H1 (cell line): ENCODE measurements at regions not wholly inside any gene's neighbourhood (a gene's known extent, or its start where the extent isn't known, plus 50 kb on each side); places are given as distances from the start of the nearest gene placed in this dataset.

Source experiments
- CTCF ChIA-PET: fragments of 300-600 bp; sonication (Branson Sonifier 250); formaldehyde crosslinking; loops from one replicate; lab custom pipeline; 2021; ENCODE audit not compliant: partially characterized antibody; lab: Charles Lee
- POLR2A ChIA-PET: fragments of 300-600 bp; sonication (Branson Sonifier 250); formaldehyde crosslinking; loops from one replicate; lab custom pipeline; 2021; ENCODE audit warnings: inconsistent platforms; ENCODE audit not compliant: partially characterized antibody; lab: Charles Lee
- DNase-seq, 2 experiments: peaks; one replicate each; pipeline versions ENCODE4 v3.0.0 to v3.0.0-alpha.2; 2010 to 2022; ENCODE audit warnings: low spot score in 2 of 2, low read depth in 1 of 2, mixed read lengths in 1 of 2
- FAIRE-seq: peaks from 2 replicates; lab custom pipeline; 2011; peaks lifted over from hg19 to GRCh38; lab: Jason Lieb, UNC
- H2AFZ ChIP-seq: 2 replicates; pipeline ENCODE4 v1.8.1; 2012; ENCODE audit warnings: low read length, inconsistent platforms
- H2AK5ac ChIP-seq: 2 replicates; pipeline ENCODE4 v1.6.1; 2013; ENCODE audit warnings: low read depth, low read length
- H2BK120ac ChIP-seq: replicated peaks from 2 replicates; pipeline ENCODE3; 2013; ENCODE audit warnings: low read depth, low read length, inconsistent platforms
- H2BK12ac ChIP-seq: 2 replicates; pipeline ENCODE4 v1.6.1; 2013; ENCODE audit warnings: low read depth, low read length
- H2BK15ac ChIP-seq: 2 replicates; pipeline ENCODE4 v1.6.1; 2013; ENCODE audit warnings: low read length
- H2BK20ac ChIP-seq: 2 replicates; pipeline ENCODE4 v1.6.1; 2013; ENCODE audit warnings: low read length
- H2BK5ac ChIP-seq: 2 replicates; pipeline ENCODE4 v1.6.1; 2013; ENCODE audit warnings: low read depth, low read length
- H3K14ac ChIP-seq: 2 replicates; pipeline ENCODE4 v1.6.1; 2013; ENCODE audit warnings: inconsistent platforms; ENCODE audit not compliant: insufficient read length
- H3K18ac ChIP-seq: 2 replicates; pipeline ENCODE4 v1.6.1; 2013; ENCODE audit warnings: low read length; ENCODE audit errors: extremely low read depth
- H3K23ac ChIP-seq: 2 replicates; pipeline ENCODE4 v1.6.1; 2013; ENCODE audit warnings: inconsistent platforms; ENCODE audit not compliant: insufficient read length
- H3K23me2 ChIP-seq: 2 replicates; pipeline ENCODE4 v1.6.1; 2013; ENCODE audit warnings: low read depth, low read length
- H3K27ac ChIP-seq: 2 replicates; pipeline ENCODE4 v1.6.1; 2011; ENCODE audit warnings: low read depth, low read length, inconsistent platforms
- H3K27me3 ChIP-seq, 4 experiments: replicated peaks in 1 of 4; 1 replicate in 1 of 4; 2 replicates in 3 of 4; pipeline versions ENCODE4 v1.6.1 to v1.8.1; 2011 to 2013; ENCODE audit warnings: low read length in 3 of 4, mild to moderate bottlenecking in 3 of 4, inconsistent platforms in 2 of 4, mixed read lengths in 2 of 4, moderate library complexity in 1 of 4; ENCODE audit not compliant: control insufficient read depth in 3 of 4, insufficient read depth in 3 of 4; ENCODE audit errors: extremely low read depth in 1 of 4
- H3K36me3 ChIP-seq, 4 experiments: 2 replicates each; pipeline versions ENCODE4 v1.6.1 to v1.8.1; 2011 to 2013; ENCODE audit warnings: mild to moderate bottlenecking in 4 of 4, low read length in 3 of 4, moderate library complexity in 2 of 4, control low read depth in 1 of 4, inconsistent platforms in 1 of 4; ENCODE audit not compliant: insufficient read depth in 4 of 4, control insufficient read depth in 2 of 4
- H3K4ac ChIP-seq: replicated peaks from 2 replicates; pipeline ENCODE3; 2013; ENCODE audit warnings: low read length, low read depth, mixed read lengths, inconsistent platforms; ENCODE audit not compliant: insufficient read length
- H3K4me1 ChIP-seq, 4 experiments: replicated peaks in 1 of 4; 1 replicate in 1 of 4; 2 replicates in 3 of 4; pipeline versions ENCODE4 v1.6.1 to v1.8.1; 2011 to 2013; ENCODE audit warnings: low read length in 3 of 4, inconsistent platforms in 2 of 4, mixed read lengths in 1 of 4; ENCODE audit not compliant: insufficient read depth in 4 of 4, control insufficient read depth in 3 of 4
- H3K4me2 ChIP-seq, 2 experiments: 2 replicates each; pipeline versions ENCODE4 v1.6.1 to v1.8.1; 2011 to 2013; ENCODE audit warnings: low read depth in 2 of 2, low read length in 2 of 2, control low read depth in 1 of 2, inconsistent platforms in 1 of 2, mild to moderate bottlenecking in 1 of 2; ENCODE audit not compliant: insufficient read depth in 1 of 2
- H3K4me3 ChIP-seq, 4 experiments: fragments of 200-600, 300-600 bp in 1 of 4; sonication (generic), shearing (Covaris generic), sonication (Bioruptor Twin) in 1 of 4; 2 replicates each; pipeline versions ENCODE4 v1.5.1 to v1.8.1; 2011 to 2016; ENCODE audit warnings: low read length in 4 of 4, low read depth in 3 of 4, control low read depth in 2 of 4, inconsistent platforms in 2 of 4, mild to moderate bottlenecking in 2 of 4, mixed read lengths in 1 of 4, moderate library complexity in 1 of 4; ENCODE audit not compliant: insufficient read depth in 2 of 4; ENCODE audit errors: extremely low read depth in 1 of 4
- H3K56ac ChIP-seq: replicated peaks from 2 replicates; pipeline ENCODE3; 2013; ENCODE audit warnings: low read depth, mild to moderate bottlenecking, mixed read lengths, low read length, inconsistent platforms; ENCODE audit not compliant: insufficient read length
- H3K79me1 ChIP-seq: 2 replicates; pipeline ENCODE4 v1.6.1; 2013; ENCODE audit warnings: low read depth, low read length, control low read depth
- H3K79me2 ChIP-seq, 2 experiments: 2 replicates each; pipeline versions ENCODE4 v1.6.1 to v1.8.1; 2012 to 2013; ENCODE audit warnings: low read length in 2 of 2, mild to moderate bottlenecking in 2 of 2, inconsistent platforms in 1 of 2; ENCODE audit not compliant: insufficient read depth in 2 of 2, control insufficient read depth in 1 of 2
- H3K9ac ChIP-seq, 4 experiments: replicated peaks in 1 of 4; 1 replicate in 1 of 4; 2 replicates in 3 of 4; pipeline versions ENCODE4 v1.6.1 to v1.8.1; 2011 to 2013; ENCODE audit warnings: low read depth in 3 of 4, low read length in 3 of 4, control low read depth in 2 of 4, mild to moderate bottlenecking in 2 of 4, moderate library complexity in 2 of 4, inconsistent platforms in 1 of 4; ENCODE audit errors: extremely low read depth in 1 of 4
- H3K9me3 ChIP-seq, 2 experiments: 2 replicates each; pipeline versions ENCODE4 v1.6.1 to v1.8.1; 2012 to 2013; ENCODE audit warnings: mild to moderate bottlenecking in 2 of 2, moderate library complexity in 2 of 2, control low read depth in 1 of 2, inconsistent platforms in 1 of 2, low read depth in 1 of 2, low read length in 1 of 2, mixed read lengths in 1 of 2; ENCODE audit not compliant: insufficient read depth in 2 of 2
- H4K20me1 ChIP-seq, 2 experiments: replicated peaks in 1 of 2; 2 replicates each; pipeline versions ENCODE3 to v1.8.1; 2011 to 2013; ENCODE audit warnings: inconsistent platforms in 2 of 2, low read length in 2 of 2, mild to moderate bottlenecking in 1 of 2; ENCODE audit not compliant: insufficient read depth in 2 of 2, control insufficient read depth in 1 of 2
- H4K5ac ChIP-seq: 2 replicates; pipeline ENCODE4 v1.6.1; 2013; ENCODE audit warnings: low read length, low read depth, mixed read lengths, inconsistent platforms; ENCODE audit not compliant: insufficient read length
- H4K8ac ChIP-seq: 2 replicates; pipeline ENCODE4 v1.8.0; 2013; ENCODE audit warnings: mild to moderate bottlenecking, moderate library complexity, low read length, inconsistent platforms; ENCODE audit not compliant: insufficient read depth; ENCODE audit errors: extremely low read depth
- H4K91ac ChIP-seq: replicated peaks from 2 replicates; pipeline ENCODE3; 2013; ENCODE audit warnings: low read length, mixed read lengths, inconsistent platforms; ENCODE audit not compliant: insufficient read length
- BCL11A ChIP-seq, 2 experiments: IDR thresholded peaks; one replicate each; pipeline ENCODE4 v1.6.1; 2011; ENCODE audit warnings: low read depth in 2 of 2, low read length in 2 of 2, mild to moderate bottlenecking in 2 of 2
- HDAC2 ChIP-seq, 2 experiments: fragments of 300-600 bp in 1 of 2; sonication (generic) in 1 of 2; IDR thresholded peaks; 2 replicates each; pipeline ENCODE4 v1.6.1; 2011 to 2012; ENCODE audit warnings: low read depth in 2 of 2, low read length in 2 of 2, mild to moderate bottlenecking in 2 of 2, moderate library complexity in 2 of 2, borderline replicate concordance in 1 of 2, inconsistent platforms in 1 of 2
- KDM4A ChIP-seq: IDR thresholded peaks from one replicate; pipeline ENCODE4 v1.7.1; 2012; ENCODE audit warnings: low read depth, mild to moderate bottlenecking, moderate library complexity, low read length, inconsistent platforms; ENCODE audit not compliant: severe bottlenecking
- SP1 ChIP-seq: IDR thresholded peaks from 2 replicates; pipeline ENCODE4 v1.6.1; 2011; ENCODE audit warnings: low read depth, low read length
- SUZ12 ChIP-seq: fragments of 200-600 bp; sonication (generic); IDR thresholded peaks from 2 replicates; pipeline ENCODE4 v1.6.1; 2012; ENCODE audit warnings: mild to moderate bottlenecking, inconsistent platforms, low read length, moderate library complexity, mixed read lengths
- TAF7 ChIP-seq: optimal IDR thresholded peaks from 2 replicates; pipeline ENCODE3; 2011; ENCODE audit warnings: low read depth, mild to moderate bottlenecking, inconsistent platforms, low read length, moderate library complexity, borderline replicate concordance
- WGBS, 2 experiments: shearing (Covaris generic) in 1 of 2; methylation state at CpG; one replicate each; pipeline versions ENCODE4 v1.1.6 to v1.1.7; 2013 to 2015; ENCODE audit warnings: low lambda C conversion rate in 2 of 2, mixed read lengths in 2 of 2, inconsistent platforms in 1 of 2, low coverage in 1 of 2, missing lambda C conversion rate in 1 of 2; ENCODE audit not compliant: insufficient replicate concordance in 2 of 2, insufficient coverage in 1 of 2, insufficient read length in 1 of 2; ENCODE audit errors: extremely low coverage in 1 of 2, missing lambda C conversion rate in 1 of 2; 5-methylcytosine and 5-hydroxymethylcytosine counted together
- TF ChIP-seq, protein P1 (sequence below), 3 experiments: IDR thresholded peaks; 1 replicate in 2 of 3; 2 replicates in 1 of 3; pipeline versions ENCODE4 v1.5.1 to v1.6.1; 2011; ENCODE audit warnings: low read length in 3 of 3, mild to moderate bottlenecking in 3 of 3, inconsistent platforms in 2 of 3, low read depth in 1 of 3, moderate library complexity in 1 of 3; ENCODE audit not compliant: insufficient read depth in 1 of 3; ENCODE audit errors: control extremely low read depth in 1 of 3

DNA sequence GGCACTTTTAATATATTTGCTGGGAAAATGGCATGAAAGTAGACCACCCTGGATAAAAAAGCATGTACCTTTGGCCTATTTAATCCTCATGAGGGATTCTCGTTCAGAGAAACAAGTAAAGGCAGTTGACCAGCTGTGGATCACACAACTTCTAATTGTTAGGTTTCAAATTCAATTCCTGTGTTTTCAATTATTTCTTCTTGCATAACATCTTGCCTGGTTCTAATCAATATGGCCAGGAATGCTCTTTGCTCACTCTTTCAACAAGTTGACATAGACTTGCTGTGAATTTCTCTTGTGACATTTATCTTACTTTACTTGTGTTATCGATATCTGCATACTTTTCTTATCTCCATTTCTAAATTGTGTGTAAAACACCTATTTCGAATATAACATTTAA is 211.8 kb downstream of the SLC7A11 start:
- ChIA-PET POLR2A (no interaction called here), CTCF (interaction anchor here (1.6 kb wide), 1 partner anchor 246 kb away, joined by 3 read pairs; no protein-coding TSS in a partner anchor)
- Histone ChIP-seq H2AK5ac (no peak overlapping the region), H3K9ac (no peak overlapping the region), H3K4me3 (no peak overlapping the region), H4K91ac (no peak overlapping the region), H4K8ac (no peak overlapping the region), H4K5ac (no peak overlapping the region), H3K79me2 (no peaks in the 10 kb centered on the region), H3K4ac (no peak overlapping the region), H3K18ac (no peak overlapping the region), H3K56ac (no peak overlapping the region), H2BK5ac (no peak overlapping the region), H3K23me2 (no peaks in the 10 kb centered on the region), H3K79me1 (no peaks in the 10 kb centered on the region), H3K4me1 (peaks cover 0 to 4% (median 0%) of the 10 kb centered on the region in 4 experiments; a peak in 2 of 7 replicates), H2BK12ac (no peak overlapping the region), H3K27me3 (peaks cover 0 to 1% (median 0%) of the 10 kb centered on the region in 4 experiments; a peak in 1 of 7 replicates), H2BK20ac (no peak overlapping the region), H3K14ac (no peak overlapping the region), H3K36me3 (no peaks in the 10 kb centered on the region), H4K20me1 (no peaks in the 10 kb centered on the region), H3K9me3 (no peaks in the 10 kb centered on the region), H3K23ac (no peak overlapping the region), H2AFZ (no peak overlapping the region; the same call in 1 of the 2 replicates), H3K27ac (no peak overlapping the region), H3K4me2 (no peak overlapping the region), H2BK120ac (no peak overlapping the region), H2BK15ac (no peak overlapping the region)
- TF ChIP-seq BCL11A (IDR thresholded peaks at IDR 0.05; ENCODE audit: low read depth in 2 of 2, low read length in 2 of 2) (no peak), SUZ12 (no peak), HDAC2 (IDR thresholded peaks at IDR 0.05; ENCODE audit: borderline replicate concordance in 1 of 2, low read depth in 2 of 2, low read length in 2 of 2) (no peak), KDM4A (no peak), SP1 (no peak), TAF7 (no peak)
- TF ChIP-seq, protein P1, sequence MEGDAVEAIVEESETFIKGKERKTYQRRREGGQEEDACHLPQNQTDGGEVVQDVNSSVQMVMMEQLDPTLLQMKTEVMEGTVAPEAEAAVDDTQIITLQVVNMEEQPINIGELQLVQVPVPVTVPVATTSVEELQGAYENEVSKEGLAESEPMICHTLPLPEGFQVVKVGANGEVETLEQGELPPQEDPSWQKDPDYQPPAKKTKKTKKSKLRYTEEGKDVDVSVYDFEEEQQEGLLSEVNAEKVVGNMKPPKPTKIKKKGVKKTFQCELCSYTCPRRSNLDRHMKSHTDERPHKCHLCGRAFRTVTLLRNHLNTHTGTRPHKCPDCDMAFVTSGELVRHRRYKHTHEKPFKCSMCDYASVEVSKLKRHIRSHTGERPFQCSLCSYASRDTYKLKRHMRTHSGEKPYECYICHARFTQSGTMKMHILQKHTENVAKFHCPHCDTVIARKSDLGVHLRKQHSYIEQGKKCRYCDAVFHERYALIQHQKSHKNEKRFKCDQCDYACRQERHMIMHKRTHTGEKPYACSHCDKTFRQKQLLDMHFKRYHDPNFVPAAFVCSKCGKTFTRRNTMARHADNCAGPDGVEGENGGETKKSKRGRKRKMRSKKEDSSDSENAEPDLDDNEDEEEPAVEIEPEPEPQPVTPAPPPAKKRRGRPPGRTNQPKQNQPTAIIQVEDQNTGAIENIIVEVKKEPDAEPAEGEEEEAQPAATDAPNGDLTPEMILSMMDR (IDR thresholded peaks at IDR 0.05; ENCODE audit: control extremely low read depth in 1 of 3, insufficient read depth in 1 of 3, low read depth in 1 of 3, low read length in 3 of 3) = no peak
- DNase-seq (no peak), FAIRE-seq (no peak)
- 92% methylated on average over 3 of the region's 3 CpGs; no CpG with 5 or more reads in 1 of the 2 experiments for WGBS, 2 experiments
